Fibroblast of skin of scalp (primary cell): ENCODE measurements at regions not wholly inside any gene's neighbourhood (a gene's known extent, or its start where the extent isn't known, plus 50 kb on each side); places are given as distances from the start of the nearest gene placed in this dataset.
"Not testable (repeated sequence)": the region's sequence is repeated elsewhere in the genome, so short reads cannot be mapped to it uniquely, and the experiment has no call there.

Experiments
- DNase-seq: peaks from one replicate; pipeline ENCODE4 v3.0.0-alpha.2; 2013

DNA sequence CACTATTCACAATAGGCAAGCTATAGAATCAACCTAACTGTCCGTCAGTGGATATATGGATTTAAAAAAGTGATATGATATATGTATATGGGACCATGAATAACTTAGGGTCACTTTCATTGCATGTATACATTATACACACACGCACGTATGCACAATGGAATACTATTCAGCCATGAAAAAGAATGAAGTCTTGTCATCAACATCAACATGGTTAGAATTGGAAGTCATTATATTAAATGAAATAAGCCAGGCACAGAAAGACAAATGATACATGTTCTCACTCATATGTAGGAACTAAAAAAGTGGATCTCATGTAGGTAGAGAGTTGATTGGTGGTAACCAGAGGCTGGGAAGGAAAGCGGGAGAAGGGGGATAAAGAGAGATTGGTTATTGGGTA lies 234.3 kb downstream of the VRK1 start:
- no peak for DNase-seq

DNA sequence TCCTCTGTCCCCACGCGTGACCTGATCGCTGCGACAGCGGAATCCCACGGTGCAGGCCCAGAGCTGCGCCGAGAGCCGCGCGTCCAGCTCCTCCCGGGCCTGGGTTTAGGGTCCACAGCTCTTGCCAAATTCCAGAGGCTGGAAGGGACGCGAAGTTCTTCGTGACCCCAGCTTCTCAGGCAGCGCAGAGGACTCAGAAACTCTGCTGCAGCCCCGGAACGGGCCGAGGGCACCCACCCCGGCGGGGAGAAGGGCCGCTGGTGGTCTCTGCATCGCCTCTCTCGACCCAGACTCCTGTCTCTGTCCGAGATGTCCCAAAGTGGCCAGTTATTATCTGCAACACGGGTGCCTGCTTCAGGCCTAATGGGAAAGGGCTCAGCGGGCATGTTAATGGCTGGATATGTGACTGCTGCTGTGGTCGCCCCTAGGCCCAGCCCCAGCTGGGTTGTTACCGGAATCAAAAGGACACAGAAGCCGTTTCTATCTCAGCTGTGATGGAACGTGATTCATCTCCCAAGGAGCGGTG lies 236.4 kb downstream of the VRK1 start:
- DNase-seq, result no peak

DNA sequence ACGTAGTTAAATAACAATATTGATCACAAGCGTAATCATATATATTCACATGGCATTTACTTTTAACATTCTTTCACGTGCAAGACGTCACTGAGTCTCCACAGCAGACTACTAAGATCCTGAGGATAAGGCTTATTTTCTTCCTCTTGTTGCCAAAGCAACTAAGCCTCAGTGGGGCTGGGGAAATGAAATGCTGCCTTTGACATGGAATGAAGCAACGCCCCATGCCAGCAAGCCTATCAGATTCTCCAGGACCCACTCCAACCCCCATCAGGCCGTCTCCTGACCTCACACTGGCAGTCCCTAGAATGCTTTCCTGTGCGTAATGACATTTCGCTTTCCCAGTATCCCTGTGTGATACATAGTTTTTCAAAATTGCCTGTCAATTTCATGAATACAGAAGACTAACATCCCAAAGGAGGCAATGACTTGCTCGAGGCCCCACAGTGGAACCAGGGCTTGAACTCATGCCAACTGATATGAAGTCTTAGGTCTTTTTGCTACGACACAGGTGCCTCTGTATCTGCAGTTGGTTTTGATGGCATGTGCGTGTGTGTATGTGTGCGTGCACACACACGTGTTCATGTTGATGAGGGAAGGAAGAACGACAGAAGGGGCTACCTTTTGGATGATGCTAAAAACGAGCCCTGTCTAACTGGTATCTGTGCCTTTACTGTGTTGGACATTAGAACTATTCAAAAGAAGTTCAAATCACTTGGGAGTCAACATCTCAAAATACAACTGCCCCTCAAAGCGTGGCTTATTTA lies 239.1 kb downstream of the VRK1 start:
- no peak for DNase-seq

DNA sequence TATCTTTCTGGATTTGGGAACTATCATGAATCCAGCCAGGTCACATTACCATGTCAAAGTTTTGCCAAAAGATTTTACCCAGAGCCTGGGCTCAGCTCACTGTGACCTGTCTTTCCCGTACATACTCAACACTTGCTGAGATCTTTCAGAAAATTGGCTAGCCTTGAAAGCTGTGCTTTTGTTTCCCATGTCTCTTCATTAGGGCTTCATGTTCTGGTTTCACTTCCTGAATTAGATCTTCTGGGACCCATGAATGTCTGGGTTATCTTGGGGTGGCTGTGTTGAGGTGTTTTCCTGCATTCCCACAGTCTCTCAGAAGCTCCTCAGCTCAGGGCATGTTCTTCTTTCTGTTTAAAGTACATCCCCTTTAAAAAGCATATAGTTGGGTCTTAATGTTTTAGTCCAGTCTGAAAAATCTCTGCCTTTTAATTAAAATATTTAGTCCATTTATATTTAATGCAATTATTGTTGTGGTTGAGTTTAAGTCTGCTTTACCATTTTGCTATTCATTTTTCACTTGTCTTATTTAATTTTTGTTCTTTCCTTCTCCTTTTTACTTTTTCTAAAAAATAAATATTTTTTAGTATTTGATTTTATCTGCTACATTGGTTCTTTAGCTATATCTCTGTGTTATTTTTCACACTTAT lies 242.7 kb downstream of the VRK1 start:
- no peak for DNase-seq

DNA sequence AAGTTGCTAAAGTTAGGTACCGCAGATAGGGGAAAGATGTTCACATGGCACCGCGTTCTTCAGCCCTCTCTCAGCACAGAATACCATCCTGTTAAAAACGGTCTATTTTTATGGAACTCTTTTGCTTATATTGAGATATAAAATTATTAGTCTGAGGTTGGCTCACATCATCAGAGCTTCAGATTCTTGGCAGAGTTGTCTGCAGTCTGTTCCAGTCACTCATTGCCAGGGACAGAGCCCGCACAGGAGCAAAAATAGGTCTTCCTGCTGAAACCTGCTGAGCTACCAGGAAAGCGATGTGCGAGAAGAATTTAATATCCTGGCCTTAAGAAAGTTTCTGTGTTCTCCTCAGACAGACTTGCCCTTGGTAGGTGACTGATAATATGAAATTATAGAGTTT lies 249.8 kb downstream of the VRK1 start:
- no peak for DNase-seq

DNA sequence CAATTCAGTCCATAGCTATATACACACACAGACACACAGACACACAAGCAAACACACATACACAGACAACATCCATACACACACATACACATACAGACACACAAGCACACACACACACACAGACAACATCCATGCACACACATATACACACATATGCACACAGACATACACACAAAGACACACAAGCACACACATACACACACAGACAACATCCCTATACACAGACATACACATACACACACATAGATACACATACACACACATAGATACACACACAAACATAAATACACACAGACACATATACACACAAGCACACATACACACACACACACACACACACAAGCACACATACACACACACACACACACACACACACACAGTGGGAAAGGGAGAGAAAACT lies 254.8 kb downstream of the VRK1 start:
- DNase-seq, result no peak

DNA sequence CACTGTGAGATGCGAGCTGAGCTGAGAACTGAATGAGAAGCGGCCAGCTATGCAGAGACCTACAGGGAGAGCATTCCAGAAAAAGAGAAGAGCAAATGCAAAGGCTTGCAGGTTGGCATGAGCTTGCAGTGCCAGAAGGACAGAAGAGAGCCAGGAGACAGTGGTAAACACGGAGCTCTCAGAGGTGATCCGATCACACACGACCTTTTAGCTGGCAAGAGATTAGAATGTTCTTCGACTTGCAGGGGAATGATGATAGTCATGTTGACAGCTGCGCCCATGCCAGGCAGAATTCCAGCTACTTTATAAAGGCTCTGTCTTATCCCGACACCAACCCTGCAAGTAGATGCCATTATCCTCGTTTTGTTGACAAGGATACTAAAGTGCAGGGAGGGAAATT lies 256.8 kb downstream of the VRK1 start:
- no peak for DNase-seq

DNA sequence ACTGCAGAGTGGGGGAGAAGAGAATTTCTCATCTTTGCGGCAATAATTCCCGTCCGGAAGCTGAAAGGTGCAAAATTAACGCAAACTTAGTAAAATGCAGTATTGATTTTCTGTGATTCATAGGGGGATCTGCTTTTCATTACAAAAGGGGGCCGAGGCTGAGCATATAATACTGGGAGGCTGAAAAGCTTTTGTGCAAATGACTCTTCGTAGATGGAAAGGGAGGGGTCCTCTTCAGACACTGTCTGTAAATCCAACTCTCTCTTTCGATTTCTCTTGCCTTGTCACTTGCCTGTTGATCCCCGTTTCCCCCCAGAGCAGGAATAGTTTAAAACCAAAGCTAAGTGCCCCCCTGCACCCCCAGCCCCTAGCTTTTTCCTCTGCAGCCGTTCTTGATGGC lies 258.2 kb downstream of the VRK1 start:
- DNase-seq, result no peak

DNA sequence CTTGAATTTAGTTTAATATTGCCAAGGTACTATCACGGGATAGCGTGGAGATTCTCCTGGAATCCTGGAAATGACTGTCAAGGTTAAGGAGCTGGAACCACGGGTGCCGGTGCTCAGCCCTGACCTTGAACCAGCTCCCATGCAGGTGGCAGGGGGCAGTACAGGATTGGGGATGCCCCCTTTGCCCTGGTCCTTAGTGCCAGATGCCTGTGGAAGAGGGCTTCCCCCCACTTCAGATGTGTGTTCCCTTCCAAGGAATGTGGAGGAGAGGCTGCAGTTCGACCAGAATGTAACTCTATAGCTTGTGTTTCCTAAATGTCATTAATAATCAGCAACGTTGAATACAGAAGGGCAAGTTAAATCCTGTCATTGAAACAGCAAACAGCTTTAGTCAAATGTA lies 258.9 kb downstream of the VRK1 start:
- DNase-seq, result no peak

DNA sequence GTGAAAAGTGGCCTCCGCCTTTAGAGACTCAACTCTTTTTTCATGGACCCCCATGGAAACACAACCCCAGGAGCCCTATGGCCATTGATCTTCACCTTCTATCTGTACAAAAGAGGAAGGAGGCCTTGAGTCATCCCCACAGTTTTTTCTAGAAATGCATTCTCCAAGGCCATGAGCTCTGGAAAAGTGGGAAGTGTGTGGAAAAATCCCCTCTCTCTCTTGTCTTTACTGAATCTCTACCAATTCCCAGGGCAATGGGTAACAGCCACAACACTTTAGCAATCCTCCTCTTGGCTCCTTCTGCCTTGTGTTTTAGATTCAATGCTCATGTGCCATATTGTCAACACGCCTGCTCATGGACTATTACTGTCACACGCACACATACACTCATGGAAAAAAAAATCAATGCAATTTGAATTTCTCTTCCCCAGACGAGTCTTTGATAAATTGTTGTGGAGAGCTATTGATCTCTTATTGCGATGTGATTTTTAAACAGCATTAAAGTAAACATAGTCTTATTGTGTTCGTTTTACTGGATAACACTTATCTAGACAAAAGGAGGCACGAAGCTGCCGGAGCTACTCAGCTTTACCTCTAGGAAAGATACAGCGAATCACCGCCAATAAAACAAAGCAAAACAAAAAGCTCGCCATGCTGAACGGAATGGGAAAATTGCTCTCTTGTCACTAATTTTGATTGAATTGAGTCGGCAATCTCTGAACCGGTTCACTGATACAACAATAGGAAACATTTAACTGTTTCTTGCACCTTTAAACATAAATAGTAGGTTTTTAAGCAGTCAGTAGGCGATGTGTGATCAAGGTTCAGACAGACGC lies 260.3 kb downstream of the VRK1 start:
- DNase-seq, result no peak

DNA sequence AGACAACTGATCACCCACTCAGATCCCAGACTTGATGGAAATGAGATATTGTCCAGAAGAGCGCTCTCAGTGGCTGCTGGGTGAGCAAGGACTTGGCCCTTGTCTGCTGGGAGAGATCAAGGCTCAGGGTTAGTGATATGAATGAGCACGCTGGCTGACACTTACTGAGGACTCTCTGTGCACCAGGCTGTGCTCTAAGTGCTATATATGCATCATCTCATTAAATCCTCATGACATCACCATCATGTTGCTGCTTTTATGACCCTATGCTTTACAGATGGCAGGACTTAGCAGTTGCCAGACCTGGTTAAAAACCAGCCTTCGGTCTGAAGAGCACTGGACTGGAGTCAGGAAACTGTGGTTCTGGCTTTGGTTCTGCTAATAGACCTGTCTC lies 260.9 kb downstream of the VRK1 start:
- no peak for DNase-seq

DNA sequence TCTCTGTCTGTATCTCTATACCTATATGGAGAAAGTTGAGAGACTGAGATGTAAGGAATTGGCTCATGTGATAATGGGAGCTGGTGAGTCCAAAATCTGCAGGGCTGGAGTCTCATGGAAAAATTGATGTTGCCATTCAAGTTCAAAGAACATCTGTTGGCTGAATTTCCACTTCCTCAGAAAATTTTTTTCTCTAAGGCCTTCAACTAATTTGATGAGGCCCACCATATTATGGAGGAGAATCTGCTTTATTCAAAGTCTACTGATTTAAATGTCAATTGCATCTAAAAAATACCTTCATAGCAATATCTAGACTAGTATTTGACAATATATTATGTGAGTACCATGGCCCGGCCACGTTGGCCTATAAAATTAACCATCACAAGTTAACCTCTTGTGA lies 261.4 kb downstream of the VRK1 start:
- DNase-seq, result no peak

DNA sequence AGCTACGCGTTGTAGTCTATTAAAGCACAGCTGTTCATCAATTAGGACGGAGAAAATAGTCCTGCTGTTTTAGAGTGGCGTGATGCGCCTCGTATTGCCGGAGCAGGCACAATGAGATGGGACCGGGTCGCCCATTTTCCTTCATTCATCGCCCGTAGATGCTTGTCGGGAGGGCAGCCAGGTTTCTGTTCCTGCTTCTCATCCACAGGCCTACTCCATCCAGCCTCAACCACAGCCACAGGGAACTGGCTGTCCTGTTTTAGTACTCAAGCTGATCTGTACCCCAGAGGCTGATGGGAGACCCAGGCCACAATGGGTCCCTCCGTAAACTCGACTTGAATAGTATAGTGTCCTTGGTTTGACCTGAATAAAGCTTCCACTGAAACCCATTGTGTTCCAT lies 264.0 kb downstream of the VRK1 start:
- no peak for DNase-seq

DNA sequence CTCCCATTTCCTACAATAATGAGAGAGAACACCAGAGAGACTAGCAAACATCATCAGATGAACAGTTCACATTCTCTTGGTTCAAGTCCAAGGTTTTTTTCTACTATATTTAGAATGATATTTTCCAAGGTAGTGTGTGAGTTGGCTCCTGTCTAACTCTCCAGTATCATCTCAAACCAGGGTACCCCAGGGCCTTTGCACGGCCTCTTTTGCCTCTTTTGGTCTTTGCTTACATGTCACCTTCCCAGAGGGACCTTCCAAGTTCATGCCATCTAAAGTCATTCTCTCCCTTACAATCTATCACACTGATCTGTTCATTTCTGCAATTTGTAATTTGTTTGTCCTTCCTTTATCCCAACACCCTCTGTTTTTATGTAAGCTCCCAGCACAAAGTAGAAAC lies 264.5 kb downstream of the VRK1 start:
- no peak for DNase-seq

DNA sequence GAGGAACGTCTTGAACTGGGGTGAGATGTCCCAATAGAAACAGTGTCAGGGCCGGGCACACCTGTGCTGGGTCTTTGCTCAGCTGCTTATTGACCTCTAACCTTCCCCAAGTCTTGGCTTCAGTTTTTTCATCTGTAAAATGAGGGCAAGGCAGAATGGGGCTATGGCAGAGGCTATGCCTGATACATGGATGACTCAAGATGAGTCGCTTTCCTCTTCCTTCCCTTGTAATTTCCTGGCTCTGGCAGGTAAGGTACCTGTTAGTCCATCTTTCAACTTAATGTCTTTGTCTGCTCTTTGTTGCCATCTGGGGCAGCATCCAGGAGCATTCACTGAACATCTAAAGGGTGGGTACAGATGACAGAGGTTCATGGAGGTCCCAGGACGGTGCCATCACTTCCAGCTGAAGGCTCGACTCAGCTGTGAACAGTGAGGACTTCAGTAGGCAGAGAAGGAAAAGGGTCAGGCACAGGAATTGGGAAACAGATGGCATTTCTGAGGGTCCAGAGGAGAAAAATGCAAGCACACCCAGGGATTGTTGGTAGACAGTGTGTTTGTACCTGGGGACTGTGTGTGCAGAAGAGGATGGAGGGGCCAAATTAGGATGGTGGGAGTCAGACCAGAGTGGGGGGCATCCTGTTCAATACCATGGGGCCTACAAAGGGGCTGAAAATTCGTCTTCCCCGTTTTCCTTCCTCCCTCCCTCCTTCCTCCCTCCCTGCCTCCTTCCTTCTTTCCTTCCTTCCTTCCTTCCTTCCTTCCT lies 268.3 kb downstream of the VRK1 start:
- no peak for DNase-seq

DNA sequence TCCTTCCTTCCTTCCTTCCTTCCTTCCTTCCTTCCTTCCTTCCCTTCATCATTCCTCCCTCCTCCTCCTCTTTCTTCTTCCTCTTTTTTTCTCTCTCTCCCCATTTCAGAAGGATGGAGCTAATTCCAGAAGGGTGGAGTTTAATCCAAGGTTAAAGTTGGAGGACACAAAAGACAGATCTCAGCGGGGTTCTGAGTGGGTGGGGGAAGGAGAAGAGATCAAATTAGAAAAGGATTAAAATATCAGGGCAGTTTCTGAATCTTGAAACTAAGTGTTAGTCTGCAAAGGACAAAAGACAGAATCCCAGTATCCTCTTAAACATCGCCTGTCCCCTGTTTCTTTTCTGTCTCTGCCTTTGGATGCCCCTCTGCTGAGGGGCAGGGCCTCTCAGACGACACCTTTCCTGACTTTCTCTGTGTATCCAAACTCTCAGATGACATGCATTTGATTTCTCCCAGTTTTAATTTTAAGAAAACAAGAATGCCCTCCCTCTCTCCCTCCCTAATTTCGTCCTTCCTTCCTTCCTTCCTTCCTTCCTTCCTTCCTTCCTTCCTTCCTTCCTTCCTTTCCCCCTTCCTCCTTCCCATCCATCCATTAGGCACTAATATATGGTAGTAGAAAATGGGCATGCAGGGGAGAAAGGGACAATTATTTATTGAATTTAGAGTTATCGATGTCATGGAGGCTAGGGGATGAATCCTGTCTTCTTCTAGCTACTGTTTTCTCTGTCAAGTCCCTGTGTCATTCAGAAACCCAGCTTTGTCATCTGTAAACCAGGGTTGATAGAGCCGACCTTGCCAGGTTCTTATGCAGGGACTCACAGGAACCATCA lies 269.1 kb downstream of the VRK1 start:
- no peak for DNase-seq

DNA sequence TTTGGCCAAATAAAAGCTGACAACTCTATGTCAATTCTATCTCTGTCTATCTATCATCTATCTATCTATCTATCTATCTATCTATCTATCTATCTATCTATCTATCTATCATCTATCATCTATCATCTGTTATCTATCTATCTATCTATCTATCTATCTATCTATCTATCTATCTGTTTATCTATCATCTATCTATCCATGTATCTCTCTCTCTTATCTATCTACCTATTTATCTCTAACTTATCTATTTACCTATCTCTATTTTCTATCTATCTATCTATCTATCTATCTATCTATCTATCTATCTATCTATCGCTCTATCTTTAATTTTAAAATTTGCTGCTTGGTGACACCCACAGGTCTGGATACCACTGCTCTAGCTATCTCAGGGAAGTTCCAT lies 271.1 kb downstream of the VRK1 start:
- DNase-seq, result not testable (repeated sequence)

DNA sequence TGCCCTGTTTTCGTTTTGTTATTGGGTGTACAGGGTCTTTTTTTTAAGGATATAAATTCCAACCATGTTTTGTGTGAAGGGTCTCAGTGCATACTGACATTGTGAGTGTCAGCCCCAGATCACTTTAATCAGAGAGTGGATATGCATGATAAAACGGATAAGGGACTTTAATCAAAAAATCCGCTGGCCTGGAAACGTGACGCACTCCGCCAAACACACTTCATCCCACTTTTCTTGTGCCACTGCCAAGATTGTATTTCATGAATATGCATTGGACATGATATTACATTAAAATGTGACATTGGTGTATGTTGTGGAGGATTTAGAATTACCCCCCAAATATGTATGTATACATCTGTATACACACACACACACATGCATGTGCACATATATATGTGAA lies 273.1 kb downstream of the VRK1 start:
- no peak for DNase-seq

DNA sequence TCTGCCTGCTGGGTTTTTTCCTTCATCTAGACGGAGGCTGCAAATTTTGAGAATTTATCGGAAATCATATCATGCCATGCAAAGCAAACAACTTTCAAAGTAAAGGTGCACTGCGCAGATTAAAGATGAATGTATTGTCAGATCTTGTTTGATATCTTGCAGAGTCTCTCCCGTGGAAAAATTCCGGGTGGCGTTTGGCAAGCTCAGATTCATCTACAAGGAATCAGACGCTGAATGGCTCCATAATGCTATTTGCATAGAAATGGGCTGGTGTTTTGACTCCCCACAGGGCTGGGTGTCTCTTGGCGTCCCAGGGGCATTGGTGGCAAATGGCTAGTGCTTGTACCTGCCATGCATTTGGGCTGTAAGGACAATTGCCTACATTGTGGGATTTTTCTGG lies 274.0 kb downstream of the VRK1 start:
- no peak for DNase-seq

DNA sequence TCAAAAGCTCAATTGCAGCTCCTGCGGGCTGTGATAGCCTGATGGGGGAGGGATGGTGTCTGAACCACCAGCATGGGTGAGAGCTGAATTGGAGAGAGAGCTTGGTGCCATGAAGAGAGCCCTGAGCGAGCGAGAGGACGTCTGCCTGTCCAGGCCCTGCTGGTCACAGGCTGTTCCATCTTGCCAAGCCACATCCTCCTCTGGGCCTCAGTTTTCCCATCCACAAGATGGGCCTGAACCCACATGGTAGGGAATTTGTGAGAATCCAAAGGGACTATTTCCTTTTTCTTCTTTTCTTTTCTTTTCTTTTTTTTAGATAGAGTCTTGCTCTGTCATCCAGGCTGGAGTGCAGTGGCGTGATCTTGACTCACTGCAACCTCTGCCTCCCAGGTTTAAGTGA lies 276.4 kb downstream of the VRK1 start:
- no peak for DNase-seq

DNA sequence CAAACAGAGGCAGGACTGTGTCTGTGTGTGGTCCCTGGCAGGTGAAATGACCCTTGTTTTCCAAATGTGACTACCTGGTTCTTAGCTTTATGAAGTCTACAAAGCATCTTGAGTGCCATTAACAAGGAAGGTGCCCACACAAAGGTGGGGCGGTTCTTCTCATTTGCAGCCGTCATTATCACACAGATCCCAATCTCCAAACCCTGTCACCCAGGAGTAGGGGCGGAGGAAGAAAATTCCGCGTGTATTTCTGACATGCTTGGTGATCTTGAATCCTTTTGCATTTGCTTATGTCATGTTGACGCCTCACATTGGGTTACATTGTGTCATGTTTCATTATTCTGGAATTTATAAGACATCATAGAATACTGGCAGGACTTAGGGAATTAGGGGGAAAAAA lies 277.3 kb downstream of the VRK1 start:
- DNase-seq, result peak; percentile 5

DNA sequence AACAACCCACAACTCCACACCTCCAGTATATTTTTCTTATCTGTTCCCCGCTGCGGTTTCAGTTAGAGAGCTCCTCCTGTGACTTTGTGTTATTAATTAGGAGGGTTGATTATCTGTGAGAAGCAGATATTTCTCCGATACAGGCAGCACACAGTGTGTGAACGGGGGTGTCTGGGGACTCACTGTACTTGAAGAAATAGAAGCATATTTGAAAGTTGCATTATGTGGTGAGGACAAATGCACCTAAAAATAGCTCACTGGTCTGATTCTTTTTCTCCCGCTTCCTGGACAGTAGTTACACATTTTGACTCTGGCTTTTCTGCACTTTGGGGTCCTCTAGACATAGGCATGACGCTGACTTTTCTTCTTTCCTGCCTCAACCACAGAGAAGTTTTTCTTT lies 277.7 kb downstream of the VRK1 start:
- no peak for DNase-seq
